HL-60/S4 (cell line): ENCODE measurements at regions not wholly inside any gene's neighbourhood (a gene's known extent, or its start where the extent isn't known, plus 50 kb on each side); places are given as distances from the start of the nearest gene placed in this dataset.
"Not testable (repeated sequence)": the region's sequence is repeated elsewhere in the genome, so short reads cannot be mapped to it uniquely, and the experiment has no call there.

Source experiments
- in situ Hi-C: fragments of 300-500 bp; cut with MboI; formaldehyde crosslinking; loops from 2 replicates; pipeline ENCODE4 v1.14.3; 2022; ENCODE audit warnings: low sequenced_read_pairs

- in situ Hi-C loops = no loop called here
These were observed 185.7 kb upstream of the CRIM1 start for GRCh38 chr2:36169843-36170242.

- in situ Hi-C loops = no loop called here
These were observed 187.5 kb upstream of the CRIM1 start for GRCh38 chr2:36168115-36168514.

GRCh38 chr2:36165132-36165531 lies 190.4 kb upstream of the CRIM1 start:
- in situ Hi-C loops = no loop called here

- in situ Hi-C loops = no loop called here
These were observed 191.9 kb upstream of the CRIM1 start for GRCh38 chr2:36163520-36164254.

- in situ Hi-C loops = not testable (repeated sequence)
These were observed 198.5 kb upstream of the CRIM1 start for GRCh38 chr2:36157093-36157492.

- in situ Hi-C loops = no loop called here
These were observed 207.7 kb upstream of the CRIM1 start for GRCh38 chr2:36147670-36148390.

- in situ Hi-C loops = no loop called here
These were observed 208.8 kb upstream of the CRIM1 start for GRCh38 chr2:36146765-36147164.

- in situ Hi-C loops = no loop called here
These were observed 215.2 kb upstream of the CRIM1 start for GRCh38 chr2:36140391-36140790.

- in situ Hi-C loops = no loop called here
These were observed 218.0 kb upstream of the CRIM1 start for GRCh38 chr2:36137612-36138011.

GRCh38 chr2:36134281-36134680 lies 221.3 kb upstream of the CRIM1 start:
- in situ Hi-C loops = no loop called here

GRCh38 chr2:36128359-36128758 lies 227.2 kb upstream of the CRIM1 start:
- in situ Hi-C loops = no loop called here

- in situ Hi-C loops = no loop called here
These were observed 229.9 kb upstream of the CRIM1 start for GRCh38 chr2:36125702-36126101.

GRCh38 chr2:36123995-36124394 lies 231.6 kb upstream of the CRIM1 start:
- in situ Hi-C loops = no loop called here

GRCh38 chr2:36097022-36097421 lies 258.6 kb upstream of the CRIM1 start:
- in situ Hi-C loops = no loop called here

GRCh38 chr2:36091844-36092741 lies 263.5 kb upstream of the CRIM1 start:
- in situ Hi-C loops = not testable (repeated sequence)

- in situ Hi-C loops = no loop called here
These were observed 266.8 kb upstream of the CRIM1 start for GRCh38 chr2:36088716-36089328.

GRCh38 chr2:36087344-36087743 lies 268.2 kb upstream of the CRIM1 start:
- in situ Hi-C loops = no loop called here

GRCh38 chr2:36079793-36080192 lies 275.8 kb upstream of the CRIM1 start:
- in situ Hi-C loops = no loop called here

GRCh38 chr2:36074008-36074407 lies 281.6 kb upstream of the CRIM1 start:
- in situ Hi-C loops = no loop called here

- in situ Hi-C loops = no loop called here
These were observed 283.9 kb upstream of the CRIM1 start for GRCh38 chr2:36071698-36072097.

- in situ Hi-C loops = no loop called here
These were observed 286.5 kb upstream of the CRIM1 start for GRCh38 chr2:36069074-36069473.
